ENCODE measurements at regions not wholly inside any gene's neighbourhood (a gene's known extent, or its start where the extent isn't known, plus 50 kb on each side); places are given as distances from the start of the nearest gene placed in this dataset.

GRCh38 chr2:14148216-14148615, 484.3 kb upstream of the LRATD1 start:
- WGBS (ENCODE audit: insufficient coverage, insufficient replicate concordance, low lambda C conversion rate, missing lambda C conversion rate), result 0% methylated on average over 1 of the region's 1 CpG
- Histone ChIP-seq H3K27ac (ENCODE audit: control insufficient read depth, insufficient read depth) (no peak overlapping the region), H3K9me3 (replicated peaks; ENCODE audit: control insufficient read depth, insufficient read depth, low read length) (no peaks in the 10 kb centered on the region), H3K36me3 (ENCODE audit: control insufficient read depth in 2 of 2, insufficient read depth in 2 of 2, low read length in 1 of 2) (no peaks in the 10 kb centered on the region), H3K4me3 (no peak overlapping the region), H3K4me1 (ENCODE audit: control insufficient read depth, insufficient read depth, low read length) (no peaks in the 10 kb centered on the region), H3K4me2 (ENCODE audit: control insufficient read depth, insufficient read depth) (no peak overlapping the region), H3K79me2 (ENCODE audit: control insufficient read depth, insufficient read depth, low read length) (no peaks in the 10 kb centered on the region), H3K9ac (ENCODE audit: control insufficient read depth, insufficient read depth, low read length) (no peak overlapping the region), H3K27me3 (replicated peaks in 1 of 2; ENCODE audit: control insufficient read depth in 2 of 2, insufficient read depth in 2 of 2, low read length in 1 of 2) (no peaks in the 10 kb centered on the region), H2AFZ (ENCODE audit: control insufficient read depth, low read depth, low read length) (no peak overlapping the region), H4K20me1 (ENCODE audit: control insufficient read depth, insufficient read depth) (no peaks in the 10 kb centered on the region)
- DNase-seq (ENCODE audit: low read depth, low spot score) (no peak), ATAC-seq (no peak), FAIRE-seq (no peak)
- POLR2A ChIA-PET, result no interaction called here
- TF ChIP-seq RUNX3 (IDR thresholded peaks at IDR 0.05; ENCODE audit: low read length) (no peak), CHD2 (IDR thresholded peaks at IDR 0.05; ENCODE audit: borderline replicate concordance, low read depth, low read length) (no peak), RELA (IDR thresholded peaks at IDR 0.05; ENCODE audit: borderline replicate concordance, partially characterized antibody) (no peak), MEF2B (IDR thresholded peaks at IDR 0.05; ENCODE audit: partially characterized antibody, poor library complexity, severe bottlenecking) (no peak), NR2C1 (IDR thresholded peaks at IDR 0.05) (no peak), GATAD2B (conservative IDR thresholded peaks at IDR 0.05; ENCODE audit: low read depth) (no peak), ZBED1 (IDR thresholded peaks at IDR 0.05; ENCODE audit: borderline replicate concordance) (no peak), STAT1 (conservative IDR thresholded peaks at IDR 0.05) (no peak), CBX5 (IDR thresholded peaks at IDR 0.05; ENCODE audit: low read depth) (no peak)
- TF ChIP-seq, protein P1, sequence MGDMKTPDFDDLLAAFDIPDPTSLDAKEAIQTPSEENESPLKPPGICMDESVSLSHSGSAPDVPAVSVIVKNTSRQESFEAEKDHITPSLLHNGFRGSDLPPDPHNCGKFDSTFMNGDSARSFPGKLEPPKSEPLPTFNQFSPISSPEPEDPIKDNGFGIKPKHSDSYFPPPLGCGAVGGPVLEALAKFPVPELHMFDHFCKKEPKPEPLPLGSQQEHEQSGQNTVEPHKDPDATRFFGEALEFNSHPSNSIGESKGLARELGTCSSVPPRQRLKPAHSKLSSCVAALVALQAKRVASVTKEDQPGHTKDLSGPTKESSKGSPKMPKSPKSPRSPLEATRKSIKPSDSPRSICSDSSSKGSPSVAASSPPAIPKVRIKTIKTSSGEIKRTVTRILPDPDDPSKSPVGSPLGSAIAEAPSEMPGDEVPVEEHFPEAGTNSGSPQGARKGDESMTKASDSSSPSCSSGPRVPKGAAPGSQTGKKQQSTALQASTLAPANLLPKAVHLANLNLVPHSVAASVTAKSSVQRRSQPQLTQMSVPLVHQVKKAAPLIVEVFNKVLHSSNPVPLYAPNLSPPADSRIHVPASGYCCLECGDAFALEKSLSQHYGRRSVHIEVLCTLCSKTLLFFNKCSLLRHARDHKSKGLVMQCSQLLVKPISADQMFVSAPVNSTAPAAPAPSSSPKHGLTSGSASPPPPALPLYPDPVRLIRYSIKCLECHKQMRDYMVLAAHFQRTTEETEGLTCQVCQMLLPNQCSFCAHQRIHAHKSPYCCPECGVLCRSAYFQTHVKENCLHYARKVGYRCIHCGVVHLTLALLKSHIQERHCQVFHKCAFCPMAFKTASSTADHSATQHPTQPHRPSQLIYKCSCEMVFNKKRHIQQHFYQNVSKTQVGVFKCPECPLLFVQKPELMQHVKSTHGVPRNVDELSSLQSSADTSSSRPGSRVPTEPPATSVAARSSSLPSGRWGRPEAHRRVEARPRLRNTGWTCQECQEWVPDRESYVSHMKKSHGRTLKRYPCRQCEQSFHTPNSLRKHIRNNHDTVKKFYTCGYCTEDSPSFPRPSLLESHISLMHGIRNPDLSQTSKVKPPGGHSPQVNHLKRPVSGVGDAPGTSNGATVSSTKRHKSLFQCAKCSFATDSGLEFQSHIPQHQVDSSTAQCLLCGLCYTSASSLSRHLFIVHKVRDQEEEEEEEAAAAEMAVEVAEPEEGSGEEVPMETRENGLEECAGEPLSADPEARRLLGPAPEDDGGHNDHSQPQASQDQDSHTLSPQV (IDR thresholded peaks at IDR 0.05), result no peak
- TF ChIP-seq, protein P2, sequence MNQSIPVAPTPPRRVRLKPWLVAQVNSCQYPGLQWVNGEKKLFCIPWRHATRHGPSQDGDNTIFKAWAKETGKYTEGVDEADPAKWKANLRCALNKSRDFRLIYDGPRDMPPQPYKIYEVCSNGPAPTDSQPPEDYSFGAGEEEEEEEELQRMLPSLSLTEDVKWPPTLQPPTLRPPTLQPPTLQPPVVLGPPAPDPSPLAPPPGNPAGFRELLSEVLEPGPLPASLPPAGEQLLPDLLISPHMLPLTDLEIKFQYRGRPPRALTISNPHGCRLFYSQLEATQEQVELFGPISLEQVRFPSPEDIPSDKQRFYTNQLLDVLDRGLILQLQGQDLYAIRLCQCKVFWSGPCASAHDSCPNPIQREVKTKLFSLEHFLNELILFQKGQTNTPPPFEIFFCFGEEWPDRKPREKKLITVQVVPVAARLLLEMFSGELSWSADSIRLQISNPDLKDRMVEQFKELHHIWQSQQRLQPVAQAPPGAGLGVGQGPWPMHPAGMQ (IDR thresholded peaks at IDR 0.05; ENCODE audit: borderline replicate concordance), result no peak
- TF ChIP-seq, protein P3, sequence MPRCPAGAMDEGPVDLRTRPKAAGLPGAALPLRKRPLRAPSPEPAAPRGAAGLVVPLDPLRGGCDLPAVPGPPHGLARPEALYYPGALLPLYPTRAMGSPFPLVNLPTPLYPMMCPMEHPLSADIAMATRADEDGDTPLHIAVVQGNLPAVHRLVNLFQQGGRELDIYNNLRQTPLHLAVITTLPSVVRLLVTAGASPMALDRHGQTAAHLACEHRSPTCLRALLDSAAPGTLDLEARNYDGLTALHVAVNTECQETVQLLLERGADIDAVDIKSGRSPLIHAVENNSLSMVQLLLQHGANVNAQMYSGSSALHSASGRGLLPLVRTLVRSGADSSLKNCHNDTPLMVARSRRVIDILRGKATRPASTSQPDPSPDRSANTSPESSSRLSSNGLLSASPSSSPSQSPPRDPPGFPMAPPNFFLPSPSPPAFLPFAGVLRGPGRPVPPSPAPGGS (IDR thresholded peaks at IDR 0.05; ENCODE audit: borderline replicate concordance, insufficient read depth, low read depth, low read length, poor library complexity, severe bottlenecking), result no peak
- TF ChIP-seq, protein P4, sequence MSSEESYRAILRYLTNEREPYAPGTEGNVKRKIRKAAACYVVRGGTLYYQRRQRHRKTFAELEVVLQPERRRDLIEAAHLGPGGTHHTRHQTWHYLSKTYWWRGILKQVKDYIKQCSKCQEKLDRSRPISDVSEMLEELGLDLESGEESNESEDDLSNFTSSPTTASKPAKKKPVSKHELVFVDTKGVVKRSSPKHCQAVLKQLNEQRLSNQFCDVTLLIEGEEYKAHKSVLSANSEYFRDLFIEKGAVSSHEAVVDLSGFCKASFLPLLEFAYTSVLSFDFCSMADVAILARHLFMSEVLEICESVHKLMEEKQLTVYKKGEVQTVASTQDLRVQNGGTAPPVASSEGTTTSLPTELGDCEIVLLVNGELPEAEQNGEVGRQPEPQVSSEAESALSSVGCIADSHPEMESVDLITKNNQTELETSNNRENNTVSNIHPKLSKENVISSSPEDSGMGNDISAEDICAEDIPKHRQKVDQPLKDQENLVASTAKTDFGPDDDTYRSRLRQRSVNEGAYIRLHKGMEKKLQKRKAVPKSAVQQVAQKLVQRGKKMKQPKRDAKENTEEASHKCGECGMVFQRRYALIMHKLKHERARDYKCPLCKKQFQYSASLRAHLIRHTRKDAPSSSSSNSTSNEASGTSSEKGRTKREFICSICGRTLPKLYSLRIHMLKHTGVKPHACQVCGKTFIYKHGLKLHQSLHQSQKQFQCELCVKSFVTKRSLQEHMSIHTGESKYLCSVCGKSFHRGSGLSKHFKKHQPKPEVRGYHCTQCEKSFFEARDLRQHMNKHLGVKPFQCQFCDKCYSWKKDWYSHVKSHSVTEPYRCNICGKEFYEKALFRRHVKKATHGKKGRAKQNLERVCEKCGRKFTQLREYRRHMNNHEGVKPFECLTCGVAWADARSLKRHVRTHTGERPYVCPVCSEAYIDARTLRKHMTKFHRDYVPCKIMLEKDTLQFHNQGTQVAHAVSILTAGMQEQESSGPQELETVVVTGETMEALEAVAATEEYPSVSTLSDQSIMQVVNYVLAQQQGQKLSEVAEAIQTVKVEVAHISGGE (CRISPR knock-in tag; IDR thresholded peaks at IDR 0.05), result no peak
- RAD21 ChIA-PET (ENCODE audit: unreplicated experiment), result no interaction called here
- in situ Hi-C loops (cut with MboI), result no loop called here
- SMC1A ChIA-PET (ENCODE audit: uncharacterized antibody, unreplicated experiment), result no interaction called here
- CTCF ChIA-PET, result no interaction called here
- BruUV-seq (replicated peaks), result no TSS peak
- intact Hi-C loops (cut with micrococcal nuclease; ENCODE audit: unreplicated experiment), result no loop called here
